DOHH2 (cell line): ENCODE measurements at regions not wholly inside any gene's neighbourhood (a gene's known extent, or its start where the extent isn't known, plus 50 kb on each side); places are given as distances from the start of the nearest gene placed in this dataset.
"Not testable (repeated sequence)": the region's sequence is repeated elsewhere in the genome, so short reads cannot be mapped to it uniquely, and the experiment has no call there.

Experiments used
- CTCF ChIP-seq: fragments of 200-600 bp; sonication (generic); IDR thresholded peaks from one replicate; pipeline ENCODE4 v1.5.1; 2014; ENCODE audit warnings: antibody characterized with exemption, mild to moderate bottlenecking, low read depth, low read length; ENCODE audit not compliant: poor library complexity, severe bottlenecking
- EZH2phosphoT487 ChIP-seq: fragments of 200-600 bp; sonication (generic); IDR thresholded peaks from 2 replicates; pipeline ENCODE4 v1.6.1; 2017; ENCODE audit warnings: borderline replicate concordance, mild to moderate bottlenecking, antibody characterized with exemption, low read length, moderate library complexity, mixed read lengths

- TF ChIP-seq CTCF, EZH2phosphoT487: not testable (repeated sequence)
Observed at GRCh38 chr18:14460364-14460763, 83.0 kb downstream of the POTEC start.
